GM18861 (cell line): ENCODE measurements at regions not wholly inside any gene's neighbourhood (a gene's known extent, or its start where the extent isn't known, plus 50 kb on each side); places are given as distances from the start of the nearest gene placed in this dataset.
"Not testable (repeated sequence)": the region's sequence is repeated elsewhere in the genome, so short reads cannot be mapped to it uniquely, and the experiment has no call there.

ENCODE experiments used
- ATAC-seq: cut with Tn5 transposase; IDR thresholded peaks from one replicate; pipeline ENCODE4 v1.9.1; 2021; ENCODE audit not compliant: unreplicated experiment

DNA sequence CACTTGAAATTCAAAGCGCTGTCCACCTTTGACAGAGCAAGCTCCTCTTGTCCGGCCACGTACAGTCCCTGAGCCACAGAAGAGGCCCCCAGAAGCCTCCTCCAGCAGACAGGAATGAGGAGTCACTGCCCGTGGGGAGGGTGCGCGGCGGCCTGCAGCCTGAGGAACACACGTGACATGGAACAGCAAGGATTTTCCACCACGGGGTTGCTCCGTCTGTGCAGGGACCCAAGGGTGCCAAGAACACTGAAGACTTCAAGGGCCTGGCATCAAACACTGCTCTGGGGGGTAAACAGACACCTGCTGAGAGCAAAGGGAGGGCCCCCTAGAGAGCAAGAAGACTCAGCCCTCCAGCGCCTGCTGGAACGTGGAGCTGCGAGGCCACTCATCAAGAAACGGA, 237.9 kb upstream of the SGCG start:
- not testable (repeated sequence) for ATAC-seq

- no peak for ATAC-seq
Measured at GRCh38 chr13:22944378-22944777, 236.4 kb upstream of the SGCG start.

- ATAC-seq, result no peak
Measured at GRCh38 chr13:22945321-22946226, 235.2 kb upstream of the SGCG start.

- ATAC-seq, result no peak
Measured at GRCh38 chr13:22948421-22948820, 232.4 kb upstream of the SGCG start.

- ATAC-seq, result not testable (repeated sequence)
Measured at GRCh38 chr13:22952018-22952417, 228.8 kb upstream of the SGCG start.

DNA sequence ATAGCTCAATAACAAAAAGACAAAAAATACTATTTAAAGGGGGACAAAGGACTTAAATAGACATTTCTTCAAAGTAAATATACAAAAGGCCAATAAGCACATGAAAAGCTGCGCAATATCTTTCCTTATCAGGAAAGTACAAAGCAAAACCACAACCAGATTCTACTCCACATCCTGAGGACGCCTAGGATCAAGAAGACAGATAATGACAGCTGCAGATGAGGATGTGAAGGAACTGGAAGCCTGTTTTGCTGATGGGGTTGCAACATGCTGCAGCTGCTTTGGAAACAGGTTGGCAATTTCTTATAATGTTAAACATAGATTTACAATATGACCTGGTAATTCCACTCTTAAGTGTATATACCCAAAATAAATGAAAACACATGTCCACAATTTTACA, 225.6 kb upstream of the SGCG start:
- not testable (repeated sequence) for ATAC-seq

- ATAC-seq, result not testable (repeated sequence)
Measured at GRCh38 chr13:22956456-22957115, 224.2 kb upstream of the SGCG start.

DNA sequence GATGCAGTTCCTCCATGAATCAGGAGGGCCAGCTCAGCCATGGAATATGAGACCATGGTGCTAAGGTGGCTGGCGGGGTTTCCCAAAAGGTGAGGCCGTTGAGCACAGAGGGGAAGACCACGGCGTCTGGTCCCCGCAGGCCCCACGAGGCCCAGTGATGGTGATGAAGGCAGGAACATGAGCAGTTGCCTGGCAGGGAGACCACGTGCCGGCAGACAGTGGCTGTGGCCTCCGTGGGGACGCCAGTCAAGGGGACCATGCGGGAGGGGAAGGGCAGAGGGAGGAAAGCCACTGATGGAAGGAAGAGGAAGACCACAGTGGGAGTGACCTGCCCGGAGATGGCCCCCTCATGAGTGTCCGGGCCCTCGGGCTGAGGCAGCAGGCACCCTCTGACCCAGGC, 220.9 kb upstream of the SGCG start:
- not testable (repeated sequence) for ATAC-seq

- ATAC-seq, result no peak
Measured at GRCh38 chr13:22960827-22961226, 220.0 kb upstream of the SGCG start.

DNA sequence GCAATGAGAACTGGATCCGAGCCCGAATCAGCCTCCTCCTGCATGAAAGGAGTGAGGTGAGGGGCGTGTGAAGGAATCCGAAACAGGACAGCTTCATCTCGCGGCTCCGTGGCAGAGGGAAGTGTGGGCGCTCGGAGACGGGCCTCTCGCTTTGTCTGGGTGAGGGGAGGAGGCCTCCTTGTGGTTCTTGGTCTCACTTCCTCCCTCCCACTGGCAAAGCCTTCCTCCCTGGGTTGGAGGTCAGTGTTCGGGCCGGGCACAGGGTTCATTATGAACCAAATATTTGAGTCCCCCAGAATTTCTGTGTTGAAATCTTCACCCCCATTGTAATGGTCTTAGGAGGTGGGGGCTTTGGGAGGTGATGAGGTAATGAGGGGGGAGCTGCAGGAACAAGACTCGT, 219.4 kb upstream of the SGCG start:
- ATAC-seq, result not testable (repeated sequence)

DNA sequence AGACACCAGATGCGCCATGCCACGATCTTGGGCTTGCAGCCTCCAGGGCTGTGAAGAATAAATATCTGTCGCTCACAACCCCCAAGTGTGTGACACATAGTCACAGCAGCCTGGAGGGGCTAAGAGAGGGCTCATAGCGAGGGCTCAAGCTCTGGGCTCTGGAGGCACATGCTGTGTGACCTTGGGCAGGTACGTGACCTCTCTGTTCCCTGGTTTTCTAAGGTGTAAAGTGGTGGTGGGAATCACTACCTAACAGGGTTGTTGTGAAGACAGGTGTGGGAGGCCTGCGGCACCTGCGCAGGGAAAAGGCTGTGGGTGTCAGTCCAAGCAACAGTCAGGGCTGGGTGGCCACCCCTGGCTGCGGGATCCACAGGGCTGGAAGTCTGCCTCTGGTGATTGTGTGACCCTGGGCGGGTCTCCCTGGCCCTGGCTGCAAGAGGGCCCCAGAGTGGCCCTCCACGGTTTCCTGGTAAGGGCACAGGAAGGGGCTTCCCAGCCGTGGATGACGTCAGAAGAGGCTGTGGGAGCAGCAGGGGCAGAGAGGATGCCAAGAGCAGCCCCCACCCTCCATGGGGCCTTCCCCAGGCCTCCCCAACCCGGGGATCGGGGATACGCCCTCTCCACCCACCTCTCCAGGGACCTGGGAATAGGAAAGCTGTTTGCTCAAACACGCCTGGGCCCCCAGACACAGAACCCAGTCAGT, 218.8 kb upstream of the SGCG start:
- no peak for ATAC-seq

- ATAC-seq, result not testable (repeated sequence)
Measured at GRCh38 chr13:22963384-22964053, 217.3 kb upstream of the SGCG start.

DNA sequence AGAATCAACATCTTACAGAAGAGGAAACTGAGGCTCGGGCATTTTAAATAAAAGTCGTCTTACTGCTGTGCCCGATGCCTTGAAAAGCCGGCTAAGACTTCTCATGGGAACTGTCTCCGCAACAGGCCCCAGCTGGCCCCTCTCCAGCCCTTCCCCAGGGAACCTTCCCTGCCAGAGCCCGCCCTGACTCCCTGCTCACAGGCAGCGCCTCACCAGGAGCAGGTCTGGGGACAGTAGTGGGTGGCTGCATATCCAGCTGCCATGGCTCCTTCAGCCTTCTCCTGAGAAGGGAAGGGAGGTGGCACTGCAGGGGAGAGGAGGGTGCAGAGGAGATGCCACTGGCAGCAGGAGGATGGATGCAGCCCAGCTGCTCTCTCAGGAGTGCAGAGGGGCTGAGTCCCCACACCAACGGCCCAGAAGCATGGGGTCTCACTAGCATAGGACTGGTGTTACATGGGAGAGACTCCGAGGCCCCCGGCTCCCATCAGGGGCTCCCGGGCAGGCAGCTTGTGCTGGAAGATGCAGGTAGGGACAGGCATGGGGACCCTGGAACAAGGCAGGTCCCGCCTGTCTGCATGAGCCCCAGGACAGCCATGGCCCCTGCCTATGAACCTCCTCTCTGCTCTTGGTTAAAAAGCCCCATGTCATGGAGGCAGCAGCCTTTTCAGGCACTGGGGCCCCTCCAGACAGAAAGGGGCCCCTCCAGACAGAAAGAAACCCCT, 216.4 kb upstream of the SGCG start:
- no peak for ATAC-seq

DNA sequence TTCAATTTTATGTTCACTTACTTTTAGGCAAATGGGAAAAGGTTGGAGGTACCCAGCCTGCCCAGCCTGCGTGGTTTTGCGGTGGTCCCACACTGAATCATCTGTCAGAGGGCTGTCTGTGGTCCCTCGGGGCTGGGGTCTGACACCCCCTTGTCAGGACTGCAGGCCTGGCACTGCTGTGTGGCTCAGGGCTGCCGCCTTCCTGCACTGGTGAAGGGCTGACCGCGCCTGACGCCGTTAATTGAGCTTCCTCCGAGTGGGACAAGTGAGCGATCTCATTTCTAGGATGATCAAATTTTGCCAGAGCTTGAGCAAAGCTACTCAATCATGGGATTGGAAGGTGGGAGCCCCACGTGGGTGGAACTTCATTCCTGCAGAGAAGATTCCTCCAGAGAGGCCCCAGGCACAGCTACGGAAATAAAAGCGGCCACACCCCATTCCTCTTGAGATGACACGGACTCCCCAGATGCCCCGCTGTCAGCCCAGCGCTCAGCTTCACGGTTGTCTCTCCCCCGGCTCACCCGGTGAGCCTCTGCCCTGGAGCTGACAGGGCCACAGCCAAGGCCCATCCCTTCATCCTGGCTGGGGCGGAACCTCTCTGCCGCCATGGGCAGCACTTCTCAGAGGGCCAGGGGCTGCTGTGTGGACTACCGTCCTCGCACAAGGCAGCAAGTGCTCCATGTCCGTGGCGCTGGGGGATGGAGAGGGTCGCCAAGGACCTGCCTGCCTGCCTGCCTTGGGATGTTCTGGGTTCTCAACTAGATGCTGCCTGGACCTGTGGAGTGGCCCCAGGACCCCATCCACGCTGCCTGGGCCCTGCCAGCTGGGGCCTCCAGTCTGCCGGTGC, 215.5 kb upstream of the SGCG start:
- not testable (repeated sequence) for ATAC-seq

DNA sequence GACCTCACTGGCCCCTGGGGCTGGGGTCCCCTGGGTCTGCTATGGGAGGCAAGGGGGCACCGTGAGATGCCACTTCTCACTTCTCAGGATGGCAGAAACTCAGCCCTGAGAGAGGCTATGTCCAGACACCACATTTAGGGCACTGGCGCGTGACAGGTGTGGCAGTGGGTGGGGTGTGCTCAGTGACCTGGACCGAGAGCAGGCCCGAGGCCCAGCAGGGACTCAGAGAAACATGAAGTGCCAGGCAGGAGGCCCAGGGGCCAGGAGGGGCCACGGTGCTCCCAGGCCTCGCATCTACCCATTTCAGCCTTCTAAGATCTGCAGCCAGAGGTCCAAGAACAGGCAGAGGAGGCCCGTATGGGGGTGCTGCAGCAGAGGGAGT, 214.9 kb upstream of the SGCG start:
- ATAC-seq, result not testable (repeated sequence)

DNA sequence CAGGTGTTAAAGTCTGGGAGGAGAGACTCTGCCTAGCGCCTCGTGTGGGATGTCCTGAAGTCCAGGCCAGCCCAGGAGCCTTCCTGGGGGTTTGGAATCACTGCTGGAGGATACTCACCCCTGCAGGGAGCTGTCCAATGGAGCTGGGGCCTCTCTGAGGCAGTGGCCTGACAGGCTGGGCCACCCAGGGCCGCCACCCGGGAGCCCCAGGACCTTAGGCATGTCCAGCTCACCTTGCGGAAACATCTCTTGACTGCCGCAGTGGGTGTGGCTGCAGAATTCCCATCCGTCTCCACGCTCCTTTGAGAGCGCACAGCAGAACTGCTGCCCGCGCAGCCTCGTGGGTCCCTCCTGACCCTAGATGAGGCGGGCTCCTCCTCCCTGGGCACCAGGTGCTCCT, 214.0 kb upstream of the SGCG start:
- ATAC-seq, result not testable (repeated sequence)

- ATAC-seq, result no peak
Measured at GRCh38 chr13:22967669-22968068, 213.1 kb upstream of the SGCG start.

DNA sequence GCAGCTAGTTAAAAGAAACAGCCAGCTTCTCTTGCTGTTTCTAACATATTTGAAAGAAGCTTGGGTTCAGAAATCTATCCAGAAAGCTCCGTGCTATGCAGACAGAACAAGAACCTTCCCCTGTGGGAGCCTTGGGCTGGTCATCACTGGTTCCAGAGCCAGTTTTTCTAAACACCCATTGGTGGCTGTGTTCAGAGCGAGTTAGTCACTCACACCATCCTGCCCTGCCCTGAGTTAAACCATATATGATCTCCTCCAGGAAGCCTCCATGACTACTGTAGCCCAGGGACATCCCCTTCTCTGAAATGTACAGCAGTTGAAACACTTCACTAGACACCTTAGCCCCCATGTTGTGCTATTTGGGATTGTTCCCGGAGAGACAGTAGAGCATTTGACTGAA, 200.8 kb upstream of the SGCG start:
- no peak for ATAC-seq

DNA sequence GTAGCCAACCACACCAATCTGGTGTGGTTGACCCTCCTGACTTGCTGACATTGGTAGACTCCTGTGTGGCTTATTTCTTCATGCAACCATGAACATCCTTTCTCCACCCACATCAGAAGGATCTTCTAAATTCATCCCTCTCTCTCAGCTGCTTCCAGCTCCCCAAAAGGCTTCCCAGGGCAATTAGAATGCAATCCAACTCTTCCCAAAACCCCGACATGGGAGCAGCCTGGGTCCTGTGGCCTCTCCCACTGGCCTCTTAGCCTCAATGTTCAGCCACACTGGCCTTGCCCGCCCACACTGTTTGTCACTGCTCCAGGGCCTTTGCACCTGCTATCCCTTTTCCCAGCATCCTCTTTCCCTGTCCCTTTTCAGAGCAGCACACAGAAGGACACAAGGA, 199.8 kb upstream of the SGCG start:
- no peak for ATAC-seq

- ATAC-seq, result no peak
Measured at GRCh38 chr13:22993148-22993547, 187.6 kb upstream of the SGCG start.
